Neural progenitor cell (in vitro differentiated cells): ENCODE measurements at regions not wholly inside any gene's neighbourhood (a gene's known extent, or its start where the extent isn't known, plus 50 kb on each side); places are given as distances from the start of the nearest gene placed in this dataset.

Experiments
- DNase-seq: peaks from one replicate; pipeline ENCODE4 v3.0.0-alpha.2; 2016; ENCODE audit warnings: low spot score
- H2AFZ ChIP-seq: fragments of 200-600 bp; sonication (generic); replicated peaks from 2 replicates; pipeline ENCODE4 v1.6.1; 2016; ENCODE audit warnings: antibody characterized with exemption
- H3F3A ChIP-seq: fragments of 200-600 bp; sonication (generic); 2 replicates; pipeline ENCODE4 v1.6.1; 2016; ENCODE audit warnings: antibody characterized with exemption, low read depth
- H3K27ac ChIP-seq: fragments of 200-600 bp; sonication (generic); 2 replicates; pipeline ENCODE4 v1.5.1; 2016; ENCODE audit warnings: mild to moderate bottlenecking
- H3K27me3 ChIP-seq: fragments of 200-600 bp; sonication (generic); 2 replicates; pipeline ENCODE4 v1.6.1; 2016; ENCODE audit warnings: mild to moderate bottlenecking, moderate library complexity
- H3K36me3 ChIP-seq: fragments of 200-600 bp; sonication (generic); 2 replicates; pipeline ENCODE4 v1.5.1; 2016
- H3K4me1 ChIP-seq: fragments of 200-600 bp; sonication (generic); 2 replicates; pipeline ENCODE4 v1.6.1; 2016; ENCODE audit warnings: mixed run types
- H3K4me2 ChIP-seq: fragments of 200-600 bp; sonication (generic); 2 replicates; pipeline ENCODE4 v1.6.1; 2016
- H3K4me3 ChIP-seq: fragments of 200-600 bp; sonication (generic); 2 replicates; pipeline ENCODE4 v1.5.1; 2016
- H3K79me2 ChIP-seq: fragments of 200-600 bp; sonication (generic); 2 replicates; pipeline ENCODE4 v1.6.1; 2016; ENCODE audit warnings: low read depth
- H3K9ac ChIP-seq: fragments of 200-600 bp; sonication (generic); 2 replicates; pipeline ENCODE4 v1.6.1; 2016
- H3K9me3 ChIP-seq: fragments of 200-600 bp; sonication (generic); 2 replicates; pipeline ENCODE4 v1.5.1; 2016; ENCODE audit warnings: low read depth
- H4K20me1 ChIP-seq: fragments of 200-600 bp; sonication (generic); 2 replicates; pipeline ENCODE4 v1.6.1; 2016; ENCODE audit warnings: low read depth
- H3K27ac Mint-ChIP-seq: 3 replicates; pipeline ENCODE4 v1.8.0; 2021; ENCODE audit warnings: mixed read lengths
- H3K27me3 Mint-ChIP-seq: 2 replicates; pipeline ENCODE4 v1.8.0; 2022; ENCODE audit warnings: low read depth, mild to moderate bottlenecking, inconsistent platforms, moderate library complexity, mixed read lengths; ENCODE audit not compliant: insufficient read depth
- H3K36me3 Mint-ChIP-seq: 3 replicates; pipeline ENCODE4 v1.8.0; 2021; ENCODE audit warnings: mixed read lengths
- H3K4me1 Mint-ChIP-seq: 3 replicates; pipeline ENCODE4 v1.8.0; 2021; ENCODE audit warnings: mixed read lengths
- H3K4me3 Mint-ChIP-seq: 3 replicates; pipeline ENCODE4 v1.8.0; 2021; ENCODE audit warnings: mild to moderate bottlenecking, moderate library complexity, mixed read lengths
- H3K9me3 Mint-ChIP-seq: 3 replicates; pipeline ENCODE4 v1.8.0; 2020; ENCODE audit warnings: mixed read lengths
- CTCF ChIP-seq: fragments of 200-600 bp; sonication (generic); IDR thresholded peaks from 2 replicates; pipeline ENCODE4 v1.5.1; 2017; ENCODE audit warnings: antibody characterized with exemption, mild to moderate bottlenecking
- EZH2 ChIP-seq: fragments of 200-600 bp; sonication (generic); IDR thresholded peaks from 2 replicates; pipeline ENCODE4 v1.6.1; 2017; ENCODE audit warnings: antibody characterized with exemption, mild to moderate bottlenecking, moderate library complexity
- EZH2phosphoT487 ChIP-seq: fragments of 200-600 bp; sonication (generic); IDR thresholded peaks from 2 replicates; pipeline ENCODE4 v1.6.1; 2017; ENCODE audit warnings: antibody characterized with exemption

DNA sequence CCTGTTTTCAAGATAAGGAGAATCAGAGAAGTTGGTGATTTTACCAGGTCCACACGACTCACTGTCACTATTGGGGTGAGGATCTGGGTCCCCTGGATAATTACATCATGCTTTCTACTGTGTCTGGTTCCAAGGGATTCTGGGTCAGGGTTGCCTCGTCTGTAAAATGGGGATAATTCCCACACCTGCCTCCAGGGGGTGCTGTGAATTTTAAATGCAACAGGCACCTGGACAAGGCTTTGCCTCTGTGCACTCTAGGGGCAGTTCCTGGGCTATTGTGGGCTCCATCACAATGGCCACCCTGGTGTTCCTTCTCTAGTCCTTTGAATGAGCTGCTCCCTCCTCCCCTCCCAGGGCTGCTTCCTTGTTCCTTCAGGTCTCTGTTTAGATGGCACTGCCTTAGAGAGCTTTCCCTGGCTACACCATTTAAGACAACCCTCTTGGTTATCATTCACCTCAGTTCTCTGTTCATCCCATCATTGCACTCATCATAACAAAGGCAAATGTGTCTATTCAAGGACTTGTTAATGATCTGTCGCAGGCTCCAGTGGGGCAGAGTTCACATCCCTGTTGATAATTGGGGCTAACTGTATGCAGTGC is 178.6 kb downstream of the MIAT start:
- Histone ChIP-seq H3K4me1 (peaks cover 18% of the 10 kb centered on the region), H3K27me3 (no peaks in the 10 kb centered on the region), H4K20me1 (no peaks in the 10 kb centered on the region), H2AFZ (no peak overlapping the region), H3K27ac (no peak overlapping the region), H3K9ac (no peak overlapping the region), H3F3A (peaks cover 8% of the 10 kb centered on the region), H3K9me3 (no peaks in the 10 kb centered on the region), H3K79me2 (no peaks in the 10 kb centered on the region), H3K4me3 (no peak overlapping the region), H3K36me3 (no peaks in the 10 kb centered on the region), H3K4me2 (peak overlapping the region; percentile 15)
- Mint-ChIP-seq H3K27ac (no peak overlapping the region), H3K4me1 (peaks cover 19% of the 10 kb centered on the region), H3K27me3 (no peaks in the 10 kb centered on the region), H3K9me3 (no peaks in the 10 kb centered on the region), H3K36me3 (no peaks in the 10 kb centered on the region), H3K4me3 (no peak overlapping the region)
- DNase-seq: peak; percentile 94
- no peak for TF ChIP-seq EZH2
- peak; percentile 85 for TF ChIP-seq CTCF
- TF ChIP-seq EZH2phosphoT487: no peak

DNA sequence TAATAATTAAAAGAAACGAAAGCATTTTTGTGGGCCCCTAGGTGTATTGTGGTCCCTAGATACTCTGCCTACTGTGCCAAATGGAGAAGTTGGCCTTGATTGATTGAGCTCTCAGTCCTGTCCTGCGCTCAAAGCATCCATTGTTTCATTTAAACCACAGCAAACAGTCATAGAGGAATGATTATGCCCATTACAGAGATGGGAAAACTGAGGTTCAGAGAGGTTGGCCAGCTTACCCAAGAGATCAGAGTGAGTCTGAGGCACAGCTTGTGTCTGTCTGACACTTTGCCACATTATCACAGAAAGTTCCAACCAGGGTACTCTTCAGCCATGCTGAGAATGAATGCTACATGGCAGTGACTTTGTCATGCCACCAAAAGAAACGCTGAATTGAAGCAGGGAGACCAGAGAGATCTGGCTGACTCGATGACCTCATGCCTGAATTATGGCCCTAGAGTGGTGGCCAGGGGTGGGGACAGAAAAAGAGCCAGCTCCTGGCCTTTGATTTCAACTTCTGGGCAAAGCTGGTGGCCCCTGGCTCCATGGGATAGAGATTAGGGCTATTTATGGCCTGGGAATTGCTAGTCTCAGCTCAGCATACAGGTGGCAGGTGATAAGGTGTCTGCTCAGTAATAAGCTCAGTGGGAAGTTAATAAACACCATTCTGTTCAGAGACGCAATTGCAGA is 180.5 kb downstream of the MIAT start:
- no peaks in the 10 kb centered on the region for H3K27me3 Mint-ChIP-seq

GRCh38 chr22:26838471-26838825 is 181.1 kb downstream of the MIAT start:
- Histone ChIP-seq H3K79me2 (no peaks in the 10 kb centered on the region), H3K4me2 (no peak overlapping the region), H3K9me3 (no peaks in the 10 kb centered on the region), H3K9ac (no peak overlapping the region), H3K27me3 (no peaks in the 10 kb centered on the region), H4K20me1 (no peaks in the 10 kb centered on the region), H3K4me1 (peaks cover 23% of the 10 kb centered on the region), H3K36me3 (no peaks in the 10 kb centered on the region), H2AFZ (no peak overlapping the region), H3K27ac (no peak overlapping the region), H3K4me3 (no peak overlapping the region), H3F3A (peaks cover 17% of the 10 kb centered on the region)
- H3K36me3 Mint-ChIP-seq: no peaks in the 10 kb centered on the region
- H3K27ac Mint-ChIP-seq: no peak overlapping the region
- no peaks in the 10 kb centered on the region for H3K27me3 Mint-ChIP-seq
- TF ChIP-seq EZH2 (no peak), CTCF (no peak), EZH2phosphoT487 (no peak)
- no peak for DNase-seq
- H3K4me3 Mint-ChIP-seq: no peak overlapping the region
- H3K9me3 Mint-ChIP-seq: no peaks in the 10 kb centered on the region
- H3K4me1 Mint-ChIP-seq: peaks cover 14% of the 10 kb centered on the region

More for the DNA sequence above, 180.5 kb downstream of the MIAT start:
- Mint-ChIP-seq H3K27ac (no peak overlapping the region), H3K4me1 (peaks cover 14% of the 10 kb centered on the region), H3K9me3 (no peaks in the 10 kb centered on the region), H3K4me3 (no peak overlapping the region), H3K36me3 (no peaks in the 10 kb centered on the region)
- no peak overlapping the region for H3K4me2 ChIP-seq
- H3K9ac ChIP-seq: no peak overlapping the region
- H3K79me2 ChIP-seq: no peaks in the 10 kb centered on the region
- H3K9me3 ChIP-seq: no peaks in the 10 kb centered on the region
- H3K27ac ChIP-seq: no peak overlapping the region
- H4K20me1 ChIP-seq: no peaks in the 10 kb centered on the region
- H3K36me3 ChIP-seq: no peaks in the 10 kb centered on the region
- no peak overlapping the region for H3K4me3 ChIP-seq
- no peaks in the 10 kb centered on the region for H3K27me3 ChIP-seq
- no peak for DNase-seq
- H3K4me1 ChIP-seq: peaks cover 23% of the 10 kb centered on the region
- peaks cover 17% of the 10 kb centered on the region for H3F3A ChIP-seq
- H2AFZ ChIP-seq: no peak overlapping the region
- TF ChIP-seq CTCF (no peak), EZH2 (no peak), EZH2phosphoT487 (no peak)
